Stomach (tissue), 4 donors: ENCODE measurements at regions not wholly inside any gene's neighbourhood (a gene's known extent, or its start where the extent isn't known, plus 50 kb on each side); places are given as distances from the start of the nearest gene placed in this dataset.
"Not testable (repeated sequence)": the region's sequence is repeated elsewhere in the genome, so short reads cannot be mapped to it uniquely, and the experiment has no call there.

Source experiments
- CTCF ChIP-seq, 7 experiments: fragments of 450-650 bp in 4 of 7; fragments of 200-600 bp in 3 of 7; sonication (generic) in 3 of 7; IDR thresholded peaks; one replicate each; pipeline ENCODE4 v1.5.1; 2016 to 2019; ENCODE audit warnings: antibody characterized with exemption in 7 of 7, control low read depth in 2 of 7, mild to moderate bottlenecking in 1 of 7
- POLR2A ChIP-seq, 4 donors: fragments of 450-650 bp; IDR thresholded peaks; one replicate each; pipeline ENCODE4 v1.6.1; 2016; ENCODE audit warnings: antibody characterized with exemption in 4 of 4, control low read depth in 2 of 4, mild to moderate bottlenecking in 1 of 4, moderate library complexity in 1 of 4

- not testable (repeated sequence) for TF ChIP-seq POLR2A, CTCF (IDR thresholded peaks at IDR 0.05)
Observed at GRCh38 chr7:73148570-73148969, 62.7 kb upstream of the SPDYE9 start.
